ENCODE measurements at regions not wholly inside any gene's neighbourhood (a gene's known extent, or its start where the extent isn't known, plus 50 kb on each side); places are given as distances from the start of the nearest gene placed in this dataset.
"Not testable (repeated sequence)": the region's sequence is repeated elsewhere in the genome, so short reads cannot be mapped to it uniquely, and the experiment has no call there.

DNA sequence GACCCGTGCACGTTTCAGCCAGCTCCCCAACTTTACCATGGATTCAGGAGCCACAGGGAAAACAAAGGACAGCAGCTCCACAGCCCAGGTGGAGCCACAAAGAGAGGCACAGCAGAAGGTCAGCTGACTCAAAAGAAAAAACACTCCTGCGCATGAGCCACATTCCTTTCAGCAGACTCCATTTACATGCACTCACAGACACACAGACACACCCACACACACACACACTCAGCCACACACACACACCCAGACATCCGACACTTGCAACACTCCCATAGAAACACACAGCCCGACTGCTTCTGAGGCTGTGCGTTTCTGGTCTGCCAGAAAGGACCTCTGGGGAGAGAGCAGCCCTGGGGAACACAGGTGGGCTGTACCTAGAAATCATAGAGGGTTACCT is 2335.5 kb downstream of the TP53TG3F start:
- no peaks in the 10 kb centered on the region for H3K4me1 ChIP-seq
- ATAC-seq (no peak), DNase-seq (no peak)
- no peak overlapping the region for H3K4me3 ChIP-seq
- no peaks in the 10 kb centered on the region for H3K9me3 ChIP-seq
- WGBS, 3 donors: 57 to 65% (median 61%) methylated on average over 6 of the region's 6 CpGs
- no peaks in the 10 kb centered on the region for H3K27me3 ChIP-seq (ENCODE audit: insufficient read depth in 3 of 3, low read length in 2 of 3)
- TF ChIP-seq, protein P1, sequence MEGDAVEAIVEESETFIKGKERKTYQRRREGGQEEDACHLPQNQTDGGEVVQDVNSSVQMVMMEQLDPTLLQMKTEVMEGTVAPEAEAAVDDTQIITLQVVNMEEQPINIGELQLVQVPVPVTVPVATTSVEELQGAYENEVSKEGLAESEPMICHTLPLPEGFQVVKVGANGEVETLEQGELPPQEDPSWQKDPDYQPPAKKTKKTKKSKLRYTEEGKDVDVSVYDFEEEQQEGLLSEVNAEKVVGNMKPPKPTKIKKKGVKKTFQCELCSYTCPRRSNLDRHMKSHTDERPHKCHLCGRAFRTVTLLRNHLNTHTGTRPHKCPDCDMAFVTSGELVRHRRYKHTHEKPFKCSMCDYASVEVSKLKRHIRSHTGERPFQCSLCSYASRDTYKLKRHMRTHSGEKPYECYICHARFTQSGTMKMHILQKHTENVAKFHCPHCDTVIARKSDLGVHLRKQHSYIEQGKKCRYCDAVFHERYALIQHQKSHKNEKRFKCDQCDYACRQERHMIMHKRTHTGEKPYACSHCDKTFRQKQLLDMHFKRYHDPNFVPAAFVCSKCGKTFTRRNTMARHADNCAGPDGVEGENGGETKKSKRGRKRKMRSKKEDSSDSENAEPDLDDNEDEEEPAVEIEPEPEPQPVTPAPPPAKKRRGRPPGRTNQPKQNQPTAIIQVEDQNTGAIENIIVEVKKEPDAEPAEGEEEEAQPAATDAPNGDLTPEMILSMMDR (IDR thresholded peaks at IDR 0.05): no peak
- no peak overlapping the region for H3K27ac ChIP-seq
- H3K36me3 ChIP-seq (ENCODE audit: insufficient read depth in 1 of 2, low read depth in 1 of 2): no peaks in the 10 kb centered on the region
- intact Hi-C loops (cut with DNase I): no loop called here

DNA sequence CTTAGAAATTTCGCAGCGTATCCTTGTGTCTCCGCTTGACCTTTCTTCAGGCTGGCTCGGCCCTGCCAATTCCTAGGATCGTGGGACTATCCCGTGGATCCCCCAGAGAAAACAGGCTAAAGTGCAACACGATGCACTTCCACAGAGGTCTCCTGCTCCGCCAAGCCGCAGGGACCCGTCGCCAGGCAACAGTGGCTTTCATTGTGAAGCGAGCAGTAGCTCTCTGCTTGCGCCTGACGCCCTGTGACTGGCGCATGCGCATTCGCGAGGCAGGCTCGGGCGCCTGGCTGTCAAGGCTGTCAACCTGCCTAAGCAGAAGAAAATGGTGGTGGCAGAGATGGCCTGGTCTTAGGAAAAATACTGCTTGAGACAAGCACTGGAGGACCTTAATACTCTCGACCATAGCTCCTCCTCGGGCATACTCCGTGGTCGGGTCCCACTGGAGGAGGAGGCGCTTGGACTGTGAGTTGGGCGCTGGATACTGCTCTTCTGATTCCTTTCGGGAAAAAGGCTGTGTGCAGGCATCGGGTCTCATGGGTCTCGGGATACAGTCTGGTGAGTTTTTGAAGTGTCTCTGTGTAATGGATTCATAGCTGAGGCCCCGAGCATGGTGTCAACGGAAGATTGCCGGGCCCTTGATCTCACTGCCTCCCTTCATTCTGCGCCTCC is 2336.1 kb downstream of the TP53TG3F start:
- DNase-seq: no peak
- no peaks in the 10 kb centered on the region for H3K36me3 ChIP-seq (ENCODE audit: insufficient read depth in 1 of 2, low read depth in 1 of 2)
- TF ChIP-seq, protein P1 (IDR thresholded peaks at IDR 0.05): no peak
- no peak for ATAC-seq
- no peak overlapping the region for H3K4me3 ChIP-seq
- intact Hi-C loops (cut with DNase I): no loop called here
- H3K9me3 ChIP-seq: no peaks in the 10 kb centered on the region
- whole genome bisulfite sequencing, 3 donors: 63 to 67% (median 66%) methylated on average over 33 of the region's 33 CpGs
- no peaks in the 10 kb centered on the region for H3K27me3 ChIP-seq (ENCODE audit: insufficient read depth in 3 of 3, low read length in 2 of 3)
- no peak overlapping the region for H3K27ac ChIP-seq
- H3K4me1 ChIP-seq: no peaks in the 10 kb centered on the region

DNA sequence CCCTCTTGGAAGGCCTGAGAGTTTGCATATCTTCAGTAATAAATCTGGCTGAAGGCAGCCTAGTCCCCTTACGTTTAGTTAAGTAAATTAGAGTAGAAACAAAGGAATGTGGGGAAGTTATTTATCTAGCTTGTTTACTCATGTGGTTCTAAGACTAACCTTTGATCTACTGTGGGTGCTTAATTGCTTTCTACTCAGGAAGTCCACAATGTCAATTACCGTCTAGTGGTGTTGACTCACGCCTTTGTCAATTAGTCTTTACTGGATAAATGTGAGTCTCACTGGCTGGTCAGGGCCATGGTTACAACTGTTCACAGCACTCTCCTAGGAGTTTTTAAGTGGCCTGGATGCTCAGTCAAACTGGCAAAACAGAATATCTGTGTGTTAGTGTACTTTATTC is 2338.4 kb downstream of the TP53TG3F start:
- TF ChIP-seq, protein P1 (IDR thresholded peaks at IDR 0.05): no peak
- ATAC-seq (no peak), DNase-seq (no peak)
- Histone ChIP-seq H3K27me3 (ENCODE audit: insufficient read depth in 3 of 3, low read length in 2 of 3) (no peaks in the 10 kb centered on the region), H3K36me3 (ENCODE audit: insufficient read depth in 1 of 2, low read depth in 1 of 2) (no peaks in the 10 kb centered on the region), H3K4me1 (no peaks in the 10 kb centered on the region), H3K4me3 (no peak overlapping the region), H3K27ac (no peak overlapping the region), H3K9me3 (no peaks in the 10 kb centered on the region)
- intact Hi-C loops (cut with DNase I): no loop called here
- WGBS, 3 donors: 64 to 69% (median 68%) methylated on average over 3 of the region's 3 CpGs

DNA sequence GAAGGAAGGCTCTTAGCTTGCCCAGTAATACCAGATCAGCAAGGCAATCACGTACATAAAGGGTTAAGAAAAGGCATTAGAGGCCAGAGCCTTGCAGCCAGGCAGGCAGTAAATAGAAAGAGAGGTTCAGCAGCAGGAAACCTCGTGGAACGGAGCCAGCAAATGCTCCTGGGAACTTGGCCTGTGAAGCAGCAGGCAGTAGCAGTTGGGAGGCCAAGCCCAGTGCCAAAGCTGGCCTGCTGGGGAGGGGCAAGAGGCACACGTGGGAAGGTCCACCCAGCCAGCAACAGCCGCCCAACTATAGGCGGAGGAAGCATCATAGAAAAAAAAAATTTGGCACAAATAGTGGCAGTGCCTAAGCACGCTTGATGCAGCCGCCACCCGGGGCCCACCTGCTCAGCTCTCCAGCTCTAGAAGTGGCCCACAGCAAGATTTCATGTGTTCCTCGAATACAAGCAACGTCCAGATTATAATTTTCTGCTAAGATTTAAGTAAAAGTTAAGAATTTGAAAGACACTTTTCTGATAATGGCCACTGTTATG is 2339.5 kb downstream of the TP53TG3F start:
- ATAC-seq (no peak), DNase-seq (no peak)
- Histone ChIP-seq H3K4me1 (no peaks in the 10 kb centered on the region), H3K27ac (no peak overlapping the region), H3K36me3 (ENCODE audit: insufficient read depth in 1 of 2, low read depth in 1 of 2) (no peaks in the 10 kb centered on the region), H3K9me3 (no peaks in the 10 kb centered on the region), H3K27me3 (ENCODE audit: insufficient read depth in 3 of 3, low read length in 2 of 3) (no peaks in the 10 kb centered on the region), H3K4me3 (no peak overlapping the region)
- TF ChIP-seq, protein P1 (IDR thresholded peaks at IDR 0.05): no peak
- 56 to 62% (median 56%) methylated on average over 11 of the region's 11 CpGs for WGBS, 3 donors
- intact Hi-C loops (cut with DNase I): no loop called here

DNA sequence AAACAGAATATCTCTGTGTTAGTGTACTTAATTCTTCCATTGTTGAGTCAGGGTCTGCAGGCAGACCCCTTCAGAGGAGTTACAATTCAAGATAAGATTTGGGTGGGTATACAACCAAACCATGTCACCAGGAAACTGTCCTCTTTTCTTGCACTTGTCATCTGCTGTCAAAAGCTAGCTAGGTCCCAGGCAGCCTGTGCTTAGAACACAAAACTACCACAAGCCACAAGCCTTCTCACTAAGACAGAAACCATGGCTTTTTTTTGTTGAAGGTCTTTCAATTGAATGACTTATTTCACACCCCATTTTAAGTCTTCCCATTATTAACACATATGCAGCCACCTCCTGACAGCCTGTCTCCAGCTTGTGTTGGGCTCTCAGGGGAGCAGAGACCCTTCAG is 2345.1 kb downstream of the TP53TG3F start:
- H3K36me3 ChIP-seq (ENCODE audit: insufficient read depth in 1 of 2, low read depth in 1 of 2); H3K4me3 ChIP-seq; intact Hi-C loops (cut with DNase I); DNase-seq; H3K4me1 ChIP-seq; H3K27ac ChIP-seq; ATAC-seq; H3K27me3 ChIP-seq (ENCODE audit: insufficient read depth in 3 of 3, low read length in 2 of 3); H3K9me3 ChIP-seq: not testable (repeated sequence)
